ENCODE measurements at regions not wholly inside any gene's neighbourhood (a gene's known extent, or its start where the extent isn't known, plus 50 kb on each side); places are given as distances from the start of the nearest gene placed in this dataset.

- Histone ChIP-seq H2AK9ac (replicated peaks; ENCODE audit: low read depth, low read length, poor library complexity) (no peak overlapping the region), H3K36me3 (ENCODE audit: control insufficient read depth, insufficient read depth, low read length) (no peaks in the 10 kb centered on the region), H3K79me1 (ENCODE audit: low read depth in 1 of 2, low read length in 2 of 2) (no peaks in the 10 kb centered on the region), H4K8ac (ENCODE audit: low read depth in 2 of 2, low read length in 2 of 2) (no peak overlapping the region), H3K4me1 (ENCODE audit: control insufficient read depth, insufficient read depth, low read length) (peaks cover 3% of the 10 kb centered on the region), H3K9ac (ENCODE audit: low read depth, low read length) (no peak overlapping the region), H4K91ac (ENCODE audit: insufficient read depth, low read depth, low read length) (no peak overlapping the region), H4K20me1 (ENCODE audit: insufficient read depth, low read length) (no peaks in the 10 kb centered on the region), H3K4me3 (ENCODE audit: insufficient read depth, low read depth, low read length) (no peak overlapping the region), H2AK5ac (ENCODE audit: low read depth, low read length) (no peak overlapping the region; the same call in 1 of the 2 replicates), H2BK120ac (ENCODE audit: low read depth, low read length) (no peak overlapping the region), H2BK5ac (ENCODE audit: low read depth, low read length, poor library complexity, severe bottlenecking) (no peak overlapping the region), H3K9me1 (ENCODE audit: insufficient read depth, low read length) (0 out of 2 replicates have a peak, but pooled peaks cover 3% of the 10 kb centered on the region), H4K5ac (ENCODE audit: low read depth, low read length) (no peak overlapping the region), H3K18ac (ENCODE audit: low read depth, low read length) (no peak overlapping the region), H3K27ac (ENCODE audit: insufficient read depth, low read length) (no peak overlapping the region), H3K23ac (ENCODE audit: low read depth, low read length) (no peak overlapping the region), H3K14ac (replicated peaks; ENCODE audit: low read depth, low read length) (no peak overlapping the region), H3K4ac (ENCODE audit: low read depth, low read length) (no peak overlapping the region), H3K27me3 (ENCODE audit: control insufficient read depth, insufficient read depth, low read length) (no peaks in the 10 kb centered on the region), H2BK20ac (ENCODE audit: low read depth, low read length) (no peak overlapping the region), H2BK15ac (ENCODE audit: low read depth, low read length) (no peak overlapping the region; the same call in 2 of the 3 replicates), H3K4me2 (ENCODE audit: low read depth, low read length) (no peak overlapping the region), H2AFZ (replicated peaks; ENCODE audit: low read length, poor library complexity) (no peak overlapping the region), H3K56ac (ENCODE audit: extremely low read depth, insufficient read depth, low read length) (no peak overlapping the region), H3K9me3 (ENCODE audit: control insufficient read depth, insufficient read depth, low read length) (no peaks in the 10 kb centered on the region)
- dilution Hi-C loops (cut with HindIII; ENCODE audit: low sequenced_read_pairs, unreplicated experiment) = no loop called here
- CTCF ChIA-PET = no interaction called here
- POLR2A ChIA-PET (ENCODE audit: unreplicated experiment) = no interaction called here
- in situ Hi-C loops (cut with MboI; ENCODE audit: low sequenced_read_pairs) = no loop called here
- ATAC-seq (ENCODE audit: low read depth) = no peak
- no TSS peak for BruUV-seq (replicated peaks)
- WGBS, 2 experiments (ENCODE audit: extremely low coverage in 2 of 2, insufficient read length in 1 of 2) = no CpG with 5 or more reads among the region's 3 CpGs
- no peak for DNase-seq
- TF ChIP-seq SMC3 (IDR thresholded peaks at IDR 0.05; ENCODE audit: low read depth, low read length) (no peak), NFE2L2 (IDR thresholded peaks at IDR 0.05; ENCODE audit: low read depth, low read length) (no peak)
- intact Hi-C loops (cut with micrococcal nuclease) = no loop called here
These were observed 210.1 kb upstream of the KCTD7 start for GRCh38 chr7:66418537-66418936.
